Glutamatergic neuron (in vitro differentiated cells): ENCODE measurements at regions not wholly inside any gene's neighbourhood (a gene's known extent, or its start where the extent isn't known, plus 50 kb on each side); places are given as distances from the start of the nearest gene placed in this dataset.

Source experiments
- DNase-seq: peaks from one replicate; pipeline ENCODE4 v3.0.0; 2022
- H3K27ac Mint-ChIP-seq: one replicate; pipeline ENCODE4 v1.8.0; 2020; ENCODE audit warnings: mild to moderate bottlenecking, mixed read lengths, inconsistent platforms; ENCODE audit not compliant: unreplicated experiment
- H3K27me3 Mint-ChIP-seq: one replicate; pipeline ENCODE4 v1.8.0; 2020; ENCODE audit warnings: mild to moderate bottlenecking, moderate library complexity, mixed read lengths, inconsistent platforms; ENCODE audit not compliant: unreplicated experiment
- H3K36me3 Mint-ChIP-seq: one replicate; pipeline ENCODE4 v1.8.0; 2020; ENCODE audit warnings: mild to moderate bottlenecking, mixed read lengths, inconsistent platforms; ENCODE audit not compliant: unreplicated experiment
- H3K4me1 Mint-ChIP-seq: one replicate; pipeline ENCODE4 v1.8.0; 2020; ENCODE audit warnings: mild to moderate bottlenecking, low read depth, mixed read lengths, inconsistent platforms; ENCODE audit not compliant: unreplicated experiment
- H3K4me3 Mint-ChIP-seq: one replicate; pipeline ENCODE4 v1.8.0; 2020; ENCODE audit warnings: mild to moderate bottlenecking, mixed read lengths, inconsistent platforms; ENCODE audit not compliant: unreplicated experiment
- H3K9me3 Mint-ChIP-seq: one replicate; pipeline ENCODE4 v1.8.0; 2020; ENCODE audit warnings: mild to moderate bottlenecking, moderate library complexity, mixed read lengths, inconsistent platforms; ENCODE audit not compliant: unreplicated experiment
- CTCF ChIP-seq: fragments of 200-600 bp; sonication (generic); IDR thresholded peaks from one replicate; pipeline ENCODE4 v1.5.0; 2021; ENCODE audit not compliant: partially characterized antibody, unreplicated experiment

- no peak overlapping the region for H3K4me3 Mint-ChIP-seq
- no peak overlapping the region for H3K27ac Mint-ChIP-seq
- H3K4me1 Mint-ChIP-seq: no peaks in the 10 kb centered on the region
- TF ChIP-seq CTCF: no peak
- no peaks in the 10 kb centered on the region for H3K36me3 Mint-ChIP-seq
- H3K9me3 Mint-ChIP-seq: no peaks in the 10 kb centered on the region
- DNase-seq: no peak
- H3K27me3 Mint-ChIP-seq: no peaks in the 10 kb centered on the region
Measured at GRCh38 chr2:30041884-30042283, 104.9 kb upstream of the YPEL5 start.

- no peak for DNase-seq
- no peaks in the 10 kb centered on the region for H3K27me3 Mint-ChIP-seq
- TF ChIP-seq CTCF: no peak
- no peak overlapping the region for H3K4me3 Mint-ChIP-seq
- no peaks in the 10 kb centered on the region for H3K36me3 Mint-ChIP-seq
- H3K4me1 Mint-ChIP-seq: no peaks in the 10 kb centered on the region
- H3K27ac Mint-ChIP-seq: no peak overlapping the region
- no peaks in the 10 kb centered on the region for H3K9me3 Mint-ChIP-seq
Measured at GRCh38 chr2:30046396-30046795, 100.4 kb upstream of the YPEL5 start.

- Mint-ChIP-seq H3K27ac (no peak overlapping the region), H3K36me3 (no peaks in the 10 kb centered on the region), H3K9me3 (peaks cover 2% of the 10 kb centered on the region), H3K4me3 (no peak overlapping the region), H3K27me3 (no peaks in the 10 kb centered on the region), H3K4me1 (no peaks in the 10 kb centered on the region)
- no peak for DNase-seq
- TF ChIP-seq CTCF: no peak
Measured at GRCh38 chr2:30046979-30047378, 99.8 kb upstream of the YPEL5 start.

GRCh38 chr2:30048636-30049175 is 98.1 kb upstream of the YPEL5 start:
- Mint-ChIP-seq H3K4me1 (no peaks in the 10 kb centered on the region), H3K27ac (no peak overlapping the region), H3K9me3 (peaks cover 2% of the 10 kb centered on the region), H3K4me3 (no peak overlapping the region), H3K36me3 (no peaks in the 10 kb centered on the region), H3K27me3 (no peaks in the 10 kb centered on the region)
- no peak for DNase-seq
- TF ChIP-seq CTCF: no peak

- H3K36me3 Mint-ChIP-seq: no peaks in the 10 kb centered on the region
- H3K9me3 Mint-ChIP-seq: peaks cover 6% of the 10 kb centered on the region
- no peak for TF ChIP-seq CTCF
- no peak overlapping the region for H3K27ac Mint-ChIP-seq
- DNase-seq: no peak
- no peaks in the 10 kb centered on the region for H3K27me3 Mint-ChIP-seq
- H3K4me1 Mint-ChIP-seq: no peaks in the 10 kb centered on the region
- no peak overlapping the region for H3K4me3 Mint-ChIP-seq
Measured at GRCh38 chr2:30055548-30055947, 91.3 kb upstream of the YPEL5 start.
